ENCODE measurements at regions not wholly inside any gene's neighbourhood (a gene's known extent, or its start where the extent isn't known, plus 50 kb on each side); places are given as distances from the start of the nearest gene placed in this dataset.

DNA sequence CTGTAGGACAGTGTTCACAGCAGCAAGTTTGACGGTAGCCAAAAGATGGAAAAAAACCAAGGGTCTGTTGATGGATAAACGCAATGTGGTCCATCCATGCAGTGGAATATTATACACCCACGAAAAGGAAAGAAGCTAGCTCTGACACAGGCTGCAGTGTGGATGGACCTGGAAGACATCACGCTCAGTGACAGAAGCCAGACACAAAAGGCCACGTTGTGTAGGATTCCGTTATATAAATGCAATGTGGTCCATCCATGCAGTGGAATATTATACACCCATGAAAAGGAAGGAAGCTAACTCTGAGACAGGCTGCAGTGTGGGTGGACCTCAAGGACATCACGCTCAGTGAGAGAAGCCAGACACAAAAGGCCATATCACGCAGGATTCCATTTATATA lies 105.5 kb upstream of the SHOX start:
- TF ChIP-seq, protein P1, sequence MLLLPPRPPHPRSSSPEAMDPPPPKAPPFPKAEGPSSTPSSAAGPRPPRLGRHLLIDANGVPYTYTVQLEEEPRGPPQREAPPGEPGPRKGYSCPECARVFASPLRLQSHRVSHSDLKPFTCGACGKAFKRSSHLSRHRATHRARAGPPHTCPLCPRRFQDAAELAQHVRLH (tag by site-specific recombination; IDR thresholded peaks at IDR 0.05): peak; percentile 69
- TF ChIP-seq, protein P2, sequence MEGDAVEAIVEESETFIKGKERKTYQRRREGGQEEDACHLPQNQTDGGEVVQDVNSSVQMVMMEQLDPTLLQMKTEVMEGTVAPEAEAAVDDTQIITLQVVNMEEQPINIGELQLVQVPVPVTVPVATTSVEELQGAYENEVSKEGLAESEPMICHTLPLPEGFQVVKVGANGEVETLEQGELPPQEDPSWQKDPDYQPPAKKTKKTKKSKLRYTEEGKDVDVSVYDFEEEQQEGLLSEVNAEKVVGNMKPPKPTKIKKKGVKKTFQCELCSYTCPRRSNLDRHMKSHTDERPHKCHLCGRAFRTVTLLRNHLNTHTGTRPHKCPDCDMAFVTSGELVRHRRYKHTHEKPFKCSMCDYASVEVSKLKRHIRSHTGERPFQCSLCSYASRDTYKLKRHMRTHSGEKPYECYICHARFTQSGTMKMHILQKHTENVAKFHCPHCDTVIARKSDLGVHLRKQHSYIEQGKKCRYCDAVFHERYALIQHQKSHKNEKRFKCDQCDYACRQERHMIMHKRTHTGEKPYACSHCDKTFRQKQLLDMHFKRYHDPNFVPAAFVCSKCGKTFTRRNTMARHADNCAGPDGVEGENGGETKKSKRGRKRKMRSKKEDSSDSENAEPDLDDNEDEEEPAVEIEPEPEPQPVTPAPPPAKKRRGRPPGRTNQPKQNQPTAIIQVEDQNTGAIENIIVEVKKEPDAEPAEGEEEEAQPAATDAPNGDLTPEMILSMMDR (tag by site-specific recombination; IDR thresholded peaks at IDR 0.05): no peak
- no peak for TF ChIP-seq ZNF777 (tag by site-specific recombination; IDR thresholded peaks at IDR 0.05; ENCODE audit: borderline replicate concordance)
- no peak for TF ChIP-seq ZNF530 (tag by site-specific recombination; IDR thresholded peaks at IDR 0.05; ENCODE audit: low read depth)
- TF ChIP-seq ZNF121 (tag by site-specific recombination; IDR thresholded peaks at IDR 0.05): no peak

Data from HEK293 (cell line).